Keratinocyte (primary cell): ENCODE measurements at regions not wholly inside any gene's neighbourhood (a gene's known extent, or its start where the extent isn't known, plus 50 kb on each side); places are given as distances from the start of the nearest gene placed in this dataset.

ENCODE experiments used
- DNase-seq: peaks from one replicate; pipeline ENCODE4 v3.0.0-alpha.2; 2011; ENCODE audit warnings: low read depth, missing footprints, low spot score
- FAIRE-seq: peaks from 2 replicates; lab custom pipeline; 2011; peaks lifted over from hg19 to GRCh38; lab: Jason Lieb, UNC
- H2AFZ ChIP-seq: 2 replicates; pipeline ENCODE4 v1.6.0; 2012; ENCODE audit warnings: low read length, control low read depth, inconsistent platforms; ENCODE audit not compliant: control insufficient read depth
- H3K27ac ChIP-seq: 2 replicates; pipeline ENCODE4 v1.5.1; 2011; ENCODE audit warnings: low read length; ENCODE audit not compliant: control insufficient read depth, insufficient read depth
- H3K27me3 ChIP-seq: 3 replicates; pipeline ENCODE4 v1.6.0; 2011; ENCODE audit warnings: low read length; ENCODE audit not compliant: control insufficient read depth, insufficient read depth; ENCODE audit errors: extremely low read depth
- H3K36me3 ChIP-seq, 2 experiments: 2 replicates in 1 of 2; 3 replicates in 1 of 2; pipeline ENCODE4 v1.5.1; 2011; ENCODE audit warnings: low read length in 2 of 2, mild to moderate bottlenecking in 1 of 2; ENCODE audit not compliant: control insufficient read depth in 2 of 2, insufficient read depth in 2 of 2; ENCODE audit errors: extremely low read depth in 1 of 2
- H3K4me1 ChIP-seq: 3 replicates; pipeline ENCODE4 v1.5.1; 2011; ENCODE audit warnings: low read length; ENCODE audit not compliant: control insufficient read depth, insufficient read depth; ENCODE audit errors: extremely low read depth
- H3K4me2 ChIP-seq: 3 replicates; pipeline ENCODE4 v1.6.0; 2011; ENCODE audit warnings: low read depth, low read length; ENCODE audit not compliant: control insufficient read depth, insufficient read depth; ENCODE audit errors: extremely low read depth
- H3K4me3 ChIP-seq, 3 experiments: fragments of 200-600 bp in 1 of 3; sonication (generic) in 1 of 3; 2 replicates in 2 of 3; 3 replicates in 1 of 3; pipeline ENCODE4 v1.5.1; 2011 to 2016; ENCODE audit warnings: low read length in 3 of 3, mild to moderate bottlenecking in 3 of 3, control low read depth in 2 of 3, inconsistent platforms in 1 of 3, low read depth in 1 of 3, mixed read lengths in 1 of 3, mixed run types in 1 of 3, moderate library complexity in 1 of 3; ENCODE audit not compliant: control insufficient read depth in 2 of 3, insufficient read depth in 2 of 3; ENCODE audit errors: extremely low read depth in 1 of 3
- H3K79me2 ChIP-seq: 2 replicates; pipeline ENCODE4 v1.6.0; 2012; ENCODE audit warnings: low read length; ENCODE audit not compliant: control insufficient read depth, insufficient read depth
- H3K9ac ChIP-seq: 3 replicates; pipeline ENCODE4 v1.6.0; 2011; ENCODE audit warnings: low read length; ENCODE audit not compliant: control insufficient read depth, insufficient read depth; ENCODE audit errors: extremely low read depth
- H3K9me1 ChIP-seq: 3 replicates; pipeline ENCODE4 v1.6.0; 2011; ENCODE audit warnings: low read length; ENCODE audit not compliant: control insufficient read depth, insufficient read depth; ENCODE audit errors: extremely low read depth
- H3K9me3 ChIP-seq: 2 replicates; pipeline ENCODE4 v1.5.1; 2012; ENCODE audit warnings: low read depth, low read length; ENCODE audit not compliant: control insufficient read depth
- H4K20me1 ChIP-seq: 3 replicates; pipeline ENCODE4 v1.6.0; 2011; ENCODE audit warnings: low read length; ENCODE audit not compliant: control insufficient read depth, insufficient read depth; ENCODE audit errors: extremely low read depth
- EZH2 ChIP-seq: IDR thresholded peaks from one replicate; pipeline ENCODE4 v1.6.1; 2012; ENCODE audit warnings: inconsistent platforms, mild to moderate bottlenecking, low read length, moderate library complexity
- dilution Hi-C: fragments of 300-500 bp; cut with MboI; formaldehyde crosslinking; loops from one replicate; pipeline ENCODE4 v1.7.0; 2020; ENCODE audit warnings: low sequenced_read_pairs; ENCODE audit not compliant: extremely low pct_ligation_motif_present
- TF ChIP-seq, protein P1 (sequence below), 3 experiments: IDR thresholded peaks in 1 of 3; conservative IDR thresholded peaks in 1 of 3; optimal IDR thresholded peaks in 1 of 3; 2 replicates in 2 of 3; 3 replicates in 1 of 3; pipeline versions ENCODE3 to v1.5.1; 2011; ENCODE audit warnings: low read length in 3 of 3, mild to moderate bottlenecking in 3 of 3, moderate library complexity in 2 of 3, control low read depth in 1 of 3, inconsistent platforms in 1 of 3; ENCODE audit not compliant: insufficient read depth in 2 of 3; ENCODE audit errors: extremely low read depth in 1 of 3

DNA sequence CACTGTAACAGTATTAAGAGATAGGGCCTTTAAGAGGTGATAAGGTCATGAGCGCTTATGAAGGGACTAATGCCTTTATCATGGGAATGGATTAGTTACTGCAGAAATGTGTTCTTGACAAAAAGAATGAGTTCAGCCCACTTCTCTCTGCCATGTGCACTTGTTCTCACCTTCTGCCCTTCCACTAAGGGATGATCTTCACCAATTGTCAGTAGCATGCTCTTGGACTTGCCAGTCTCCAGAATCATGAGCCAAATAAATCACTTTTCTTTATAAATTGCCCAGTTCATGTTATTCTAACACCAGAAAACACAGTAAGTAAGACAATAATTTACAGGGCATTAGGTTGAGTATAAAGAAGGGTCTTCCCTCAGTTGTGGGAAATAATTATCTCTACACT, 189.1 kb downstream of the CRPPA start:
- Histone ChIP-seq H3K4me2 (no peak overlapping the region), H3K9me1 (no peaks in the 10 kb centered on the region), H3K27me3 (no peaks in the 10 kb centered on the region), H3K9me3 (no peaks in the 10 kb centered on the region), H3K27ac (no peak overlapping the region), H2AFZ (no peak overlapping the region), H3K9ac (no peak overlapping the region), H3K4me1 (no peaks in the 10 kb centered on the region), H3K79me2 (no peaks in the 10 kb centered on the region), H3K36me3 (no peaks in the 10 kb centered on the region), H3K4me3 (no peak overlapping the region), H4K20me1 (no peaks in the 10 kb centered on the region)
- DNase-seq (no peak), FAIRE-seq (no peak)
- TF ChIP-seq, protein P1, sequence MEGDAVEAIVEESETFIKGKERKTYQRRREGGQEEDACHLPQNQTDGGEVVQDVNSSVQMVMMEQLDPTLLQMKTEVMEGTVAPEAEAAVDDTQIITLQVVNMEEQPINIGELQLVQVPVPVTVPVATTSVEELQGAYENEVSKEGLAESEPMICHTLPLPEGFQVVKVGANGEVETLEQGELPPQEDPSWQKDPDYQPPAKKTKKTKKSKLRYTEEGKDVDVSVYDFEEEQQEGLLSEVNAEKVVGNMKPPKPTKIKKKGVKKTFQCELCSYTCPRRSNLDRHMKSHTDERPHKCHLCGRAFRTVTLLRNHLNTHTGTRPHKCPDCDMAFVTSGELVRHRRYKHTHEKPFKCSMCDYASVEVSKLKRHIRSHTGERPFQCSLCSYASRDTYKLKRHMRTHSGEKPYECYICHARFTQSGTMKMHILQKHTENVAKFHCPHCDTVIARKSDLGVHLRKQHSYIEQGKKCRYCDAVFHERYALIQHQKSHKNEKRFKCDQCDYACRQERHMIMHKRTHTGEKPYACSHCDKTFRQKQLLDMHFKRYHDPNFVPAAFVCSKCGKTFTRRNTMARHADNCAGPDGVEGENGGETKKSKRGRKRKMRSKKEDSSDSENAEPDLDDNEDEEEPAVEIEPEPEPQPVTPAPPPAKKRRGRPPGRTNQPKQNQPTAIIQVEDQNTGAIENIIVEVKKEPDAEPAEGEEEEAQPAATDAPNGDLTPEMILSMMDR (optimal IDR thresholded peaks at IDR 0.05 in 1 of 3, IDR thresholded peaks at IDR 0.05 in 1 of 3, conservative IDR thresholded peaks at IDR 0.05 in 1 of 3; ENCODE audit: extremely low read depth in 1 of 3, insufficient read depth in 2 of 3, low read length in 3 of 3) = no peak
- TF ChIP-seq EZH2 = no peak
- dilution Hi-C loops = no loop called here

DNA sequence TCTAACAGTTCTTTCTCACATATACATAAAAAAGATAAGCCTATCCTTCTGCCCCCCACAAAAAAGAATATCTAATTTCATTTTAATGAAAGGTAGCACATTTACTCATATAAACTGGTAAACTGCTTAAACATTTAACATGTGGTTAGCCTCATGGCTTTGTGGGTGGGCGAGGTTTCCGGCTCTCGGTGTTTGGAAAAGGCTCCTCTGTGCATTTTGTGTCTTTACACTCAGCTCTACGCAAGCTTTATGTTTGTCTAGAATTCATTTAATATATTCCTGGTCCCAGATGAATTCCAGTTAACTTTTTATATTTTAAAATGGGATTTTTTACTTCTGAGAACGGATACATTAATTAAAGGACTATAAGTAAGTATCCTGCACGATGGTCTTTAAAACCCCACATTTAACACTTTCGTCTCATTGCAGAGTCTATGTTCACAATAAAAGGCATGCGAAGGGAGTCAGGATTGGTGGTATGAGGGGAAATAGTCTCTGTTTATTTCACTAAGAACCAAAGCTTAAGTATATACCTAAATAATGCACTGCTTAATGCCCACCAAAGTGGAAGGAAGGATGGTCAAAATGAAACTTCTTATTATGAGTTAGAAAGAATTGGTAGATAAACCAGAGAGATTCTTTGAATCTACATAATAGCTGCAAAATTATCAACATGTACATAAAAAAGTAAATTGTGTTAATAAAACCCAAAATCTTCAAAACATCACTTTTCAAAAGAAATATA, 197.2 kb downstream of the CRPPA start:
- H3K9me1 ChIP-seq = no peaks in the 10 kb centered on the region
- no peaks in the 10 kb centered on the region for H3K27me3 ChIP-seq
- H3K9me3 ChIP-seq = no peaks in the 10 kb centered on the region
- no peaks in the 10 kb centered on the region for H3K4me1 ChIP-seq
- FAIRE-seq = no peak
- no peak overlapping the region for H3K9ac ChIP-seq
- no peak overlapping the region for H3K27ac ChIP-seq
- no peak overlapping the region for H2AFZ ChIP-seq
- H4K20me1 ChIP-seq = no peaks in the 10 kb centered on the region
- dilution Hi-C loops = no loop called here
- no peaks in the 10 kb centered on the region for H3K79me2 ChIP-seq
- H3K4me3 ChIP-seq = no peak overlapping the region
- no peak for DNase-seq
- H3K4me2 ChIP-seq = no peak overlapping the region
- TF ChIP-seq, protein P1 (optimal IDR thresholded peaks at IDR 0.05 in 1 of 3, IDR thresholded peaks at IDR 0.05 in 1 of 3, conservative IDR thresholded peaks at IDR 0.05 in 1 of 3; ENCODE audit: extremely low read depth in 1 of 3, insufficient read depth in 2 of 3, low read length in 3 of 3) = no peak
- no peak for TF ChIP-seq EZH2
- H3K36me3 ChIP-seq = no peaks in the 10 kb centered on the region
